ENCODE measurements at regions not wholly inside any gene's neighbourhood (a gene's known extent, or its start where the extent isn't known, plus 50 kb on each side); places are given as distances from the start of the nearest gene placed in this dataset.

GRCh38 chr5:79182141-79182540 is 53.8 kb upstream of the JMY start:
- no peak for DNase-seq

- DNase-seq: peak; percentile 32
Observed at GRCh38 chr5:79183011-79183410, 52.9 kb upstream of the JMY start.

GRCh38 chr5:79183617-79184016 is 52.3 kb upstream of the JMY start:
- DNase-seq: no peak

GRCh38 chr5:79186021-79186420 is 49.9 kb upstream of the JMY start:
- no peak for DNase-seq

Data from NCI-H1105 treated with DMSO at 0.1 percent for 48 hours (cell line).